A549 (cell line): ENCODE measurements at regions not wholly inside any gene's neighbourhood (a gene's known extent, or its start where the extent isn't known, plus 50 kb on each side); places are given as distances from the start of the nearest gene placed in this dataset.
"Not testable (repeated sequence)": the region's sequence is repeated elsewhere in the genome, so short reads cannot be mapped to it uniquely, and the experiment has no call there.

Experiments used
- ATAC-seq, 2 experiments: fragments of 200-7000 bp in 1 of 2; fragments of >200 bp in 1 of 2; cut with Nextera tagmentation in 1 of 2; cut with Tn5 transposase in 1 of 2; 3 replicates each; pipeline versions ENCODE4 v1.8.0 to v1.9.1; 2018 to 2020; ENCODE audit warnings: mild to moderate bottlenecking in 1 of 2, moderate library complexity in 1 of 2
- CTCF ChIA-PET: fragments of 300-600 bp; sonication (Branson Sonifier 250); formaldehyde crosslinking; extraction: SDS; loops from one replicate; lab custom pipeline; 2021; ENCODE audit warnings: antibody characterized with exemption, inconsistent platforms; lab: Yijun Ruan, JAX
- POLR2A ChIA-PET: fragments of 350-600 bp; formaldehyde crosslinking; extraction: SDS; loops from one replicate; lab custom pipeline; 2021; ENCODE audit warnings: antibody characterized with exemption, inconsistent platforms; lab: Yijun Ruan, JAX
- DNase-seq, 2 experiments: peaks; one replicate each; pipeline versions ENCODE4 v3.0.0 to v3.0.0-alpha.2; 2011 to 2016; ENCODE audit warnings: low read depth in 1 of 2, low spot score in 1 of 2
- FAIRE-seq: peaks from 2 replicates; lab custom pipeline; 2011; peaks lifted over from hg19 to GRCh38; lab: Jason Lieb, UNC
- H3K27ac ChIP-seq, 2 experiments: fragments of >200 bp; sonication (Bioruptor Twin); formaldehyde crosslinking; 3 replicates each; pipeline ENCODE4 v1.5.1; 2016 to 2017
- H3K4me1 ChIP-seq: fragments of >200 bp; sonication (Bioruptor Twin); formaldehyde crosslinking; 3 replicates; pipeline ENCODE4 v1.6.1; 2016
- H3K4me2 ChIP-seq: fragments of >200 bp; sonication (Bioruptor Twin); formaldehyde crosslinking; 3 replicates; pipeline ENCODE4 v1.6.1; 2016
- H3K4me3 ChIP-seq: fragments of >200 bp; sonication (Bioruptor Twin); formaldehyde crosslinking; 3 replicates; pipeline ENCODE4 v1.5.1; 2016
- H3K9me3 ChIP-seq: fragments of >200 bp; sonication (Bioruptor Twin); formaldehyde crosslinking; 3 replicates; pipeline ENCODE4 v1.6.1; 2016
- BCL3 ChIP-seq: fragments of >200 bp; sonication (Bioruptor Twin); formaldehyde crosslinking; IDR thresholded peaks from 3 replicates; pipeline ENCODE4 v1.6.1; 2016
- CBX2 ChIP-seq: fragments of 200-600 bp; sonication (generic); IDR thresholded peaks from 2 replicates; pipeline ENCODE4 v1.6.1; 2016; ENCODE audit warnings: low read depth, mild to moderate bottlenecking, borderline replicate concordance
- CHD4 ChIP-seq: fragments of 200-600 bp; sonication (generic); IDR thresholded peaks from 2 replicates; pipeline ENCODE4 v1.6.1; 2016; ENCODE audit warnings: antibody characterized with exemption, mild to moderate bottlenecking, borderline replicate concordance
- EHMT2 ChIP-seq: fragments of 200-600 bp; sonication (generic); IDR thresholded peaks from 2 replicates; pipeline ENCODE4 v1.6.1; 2016; ENCODE audit warnings: antibody characterized with exemption, low read depth, mild to moderate bottlenecking, moderate library complexity
- ELK1 ChIP-seq: fragments of 150-350 bp; IDR thresholded peaks from 2 replicates; pipeline ENCODE4 v1.6.1; 2014; ENCODE audit warnings: low read depth, mild to moderate bottlenecking, low read length
- FOXS1 ChIP-seq: fragments of 250-450 bp; sonication (Bioruptor Pico); IDR thresholded peaks from 2 replicates; pipeline ENCODE4 v1.5.0; 2020; ENCODE audit warnings: mild to moderate bottlenecking, moderate library complexity
- JUNB ChIP-seq: fragments of >200 bp; sonication (Bioruptor Twin); formaldehyde crosslinking; IDR thresholded peaks from 2 replicates; pipeline ENCODE4 v1.6.1; 2016
- MAX ChIP-seq: IDR thresholded peaks from 2 replicates; pipeline ENCODE4 v1.6.1; 2012
- NFE2L2 ChIP-seq: fragments of 150-350 bp; conservative IDR thresholded peaks from 2 replicates; pipeline ENCODE4 v1.6.1; 2014; ENCODE audit warnings: low read length
- PHF8 ChIP-seq: fragments of 200-600 bp; sonication (generic); IDR thresholded peaks from 2 replicates; pipeline ENCODE4 v1.6.1; 2016; ENCODE audit warnings: low read depth, mild to moderate bottlenecking, antibody characterized with exemption, moderate library complexity, borderline replicate concordance
- RARB ChIP-seq: fragments of 250-450 bp; sonication (Bioruptor Pico); IDR thresholded peaks from 2 replicates; pipeline ENCODE4 v1.8.0; 2021; ENCODE audit warnings: mild to moderate bottlenecking, moderate library complexity
- RCOR1 ChIP-seq: fragments of 150-350 bp; IDR thresholded peaks from 2 replicates; pipeline ENCODE4 v1.6.1; 2014; ENCODE audit warnings: antibody characterized with exemption, low read length, low read depth
- RFX5 ChIP-seq: fragments of 450-650 bp; IDR thresholded peaks from 2 replicates; pipeline ENCODE4 v1.7.1; 2014; ENCODE audit warnings: antibody characterized with exemption, mild to moderate bottlenecking, moderate library complexity
- RNF2 ChIP-seq: fragments of 200-600 bp; sonication (generic); IDR thresholded peaks from 2 replicates; pipeline ENCODE4 v1.6.1; 2016; ENCODE audit warnings: low read depth, mild to moderate bottlenecking, antibody characterized with exemption, moderate library complexity, borderline replicate concordance
- SMC3 ChIP-seq: fragments of >200 bp; sonication (Bioruptor Twin); formaldehyde crosslinking; IDR thresholded peaks from 3 replicates; pipeline ENCODE4 v1.6.1; 2018; ENCODE audit warnings: inconsistent platforms
- SREBF2 ChIP-seq: fragments of 450-650 bp; IDR thresholded peaks from 2 replicates; pipeline ENCODE4 v1.6.1; 2014; ENCODE audit warnings: mild to moderate bottlenecking, moderate library complexity
- ZC3H11A ChIP-seq: fragments of 450-650 bp; IDR thresholded peaks from 2 replicates; pipeline ENCODE4 v1.6.1; 2014; ENCODE audit warnings: antibody characterized with exemption, mild to moderate bottlenecking
- ZSCAN20 ChIP-seq: fragments of 250-450 bp; sonication (Bioruptor Pico); IDR thresholded peaks from 2 replicates; pipeline ENCODE4 v1.8.0; 2022; ENCODE audit warnings: mild to moderate bottlenecking, moderate library complexity
- WGBS: methylation state at CpG from one replicate; pipeline ENCODE4 v1.1.6; 2017; ENCODE audit errors: missing lambda C conversion rate; 5-methylcytosine and 5-hydroxymethylcytosine counted together
- TF ChIP-seq, protein P1 (sequence below): fragments of >200 bp; sonication (Bioruptor Twin); formaldehyde crosslinking; IDR thresholded peaks from 3 replicates; pipeline ENCODE4 v1.5.1; 2016

DNA sequence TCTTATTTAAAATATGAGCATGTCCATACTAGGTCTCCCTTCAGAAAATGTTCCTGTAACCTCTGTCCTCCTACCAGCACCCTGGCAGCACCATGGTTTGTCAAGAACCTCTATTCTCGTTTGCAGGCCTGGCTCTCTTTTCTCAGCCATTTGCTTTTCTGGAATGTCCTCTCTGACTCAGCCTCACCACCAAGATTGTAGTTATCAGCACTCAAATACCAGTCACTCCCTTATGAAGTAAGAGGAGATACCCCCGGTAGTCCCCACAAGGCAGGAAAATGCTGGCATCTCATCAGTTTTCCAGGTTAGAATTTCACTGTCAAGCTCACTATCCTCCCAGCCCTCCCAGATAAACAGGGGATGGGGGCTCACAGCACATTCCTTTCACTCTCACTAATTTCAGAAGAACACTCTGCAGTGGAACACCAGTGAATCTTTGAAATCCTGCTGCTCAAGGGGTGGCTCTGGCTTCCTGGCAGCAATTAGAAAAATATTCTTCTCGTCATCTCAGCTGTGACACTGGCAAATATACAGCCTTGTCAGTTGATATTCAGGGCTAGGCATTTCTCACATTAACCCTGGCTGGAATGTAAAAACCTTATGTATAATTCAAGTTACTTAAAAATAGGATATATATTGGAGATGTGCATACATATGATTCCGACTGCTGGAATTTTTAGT, 129.2 kb downstream of the TBX18 start:
- no peaks in the 10 kb centered on the region for H3K9me3 ChIP-seq
- ChIA-PET CTCF (no interaction called here), POLR2A (no interaction called here)
- FAIRE-seq, result no peak
- ATAC-seq, result peak in 1 of 2 experiments; percentile 43; a peak in 1 of 6 replicates
- H3K27ac ChIP-seq, result no peak overlapping the region
- H3K4me1 ChIP-seq, result no peaks in the 10 kb centered on the region
- no peak overlapping the region for H3K4me2 ChIP-seq
- no peak overlapping the region for H3K4me3 ChIP-seq
- WGBS, result 52% methylated on average over 4 of the region's 4 CpGs
- DNase-seq, result no peak
- no peak for TF ChIP-seq RFX5
- TF ChIP-seq ELK1, result no peak
- TF ChIP-seq RARB (CRISPR knock-in tag), result no peak
- no peak for TF ChIP-seq SREBF2
- TF ChIP-seq BCL3, result no peak
- no peak for TF ChIP-seq PHF8
- no peak for TF ChIP-seq FOXS1 (CRISPR knock-in tag)

GRCh38 chr6:84633771-84634170, 130.6 kb downstream of the TBX18 start:
- 77% methylated on average over 1 of the region's 1 CpG for WGBS
- POLR2A ChIA-PET, result no interaction called here
- DNase-seq, result no peak

GRCh38 chr6:84626527-84626926, 137.9 kb downstream of the TBX18 start:
- H3K4me2 ChIP-seq, ATAC-seq, DNase-seq, H3K27ac ChIP-seq, FAIRE-seq, H3K9me3 ChIP-seq, H3K4me1 ChIP-seq, CTCF ChIA-PET, H3K4me3 ChIP-seq, POLR2A ChIA-PET: not testable (repeated sequence)
- WGBS, result 93% methylated on average over 12 of the region's 14 CpGs

More at GRCh38 chr6:84633771-84634170, 130.6 kb downstream of the TBX18 start:
- FAIRE-seq, result no peak
- H3K4me2 ChIP-seq, result no peak overlapping the region
- TF ChIP-seq CHD4, result no peak
- no peak for TF ChIP-seq RNF2
- TF ChIP-seq EHMT2, result no peak
- no peak for TF ChIP-seq MAX
- TF ChIP-seq RFX5, result no peak
- TF ChIP-seq SMC3, result no peak
- no peak for TF ChIP-seq FOXS1 (CRISPR knock-in tag)
- TF ChIP-seq RARB (CRISPR knock-in tag), result no peak
- TF ChIP-seq, protein P1, sequence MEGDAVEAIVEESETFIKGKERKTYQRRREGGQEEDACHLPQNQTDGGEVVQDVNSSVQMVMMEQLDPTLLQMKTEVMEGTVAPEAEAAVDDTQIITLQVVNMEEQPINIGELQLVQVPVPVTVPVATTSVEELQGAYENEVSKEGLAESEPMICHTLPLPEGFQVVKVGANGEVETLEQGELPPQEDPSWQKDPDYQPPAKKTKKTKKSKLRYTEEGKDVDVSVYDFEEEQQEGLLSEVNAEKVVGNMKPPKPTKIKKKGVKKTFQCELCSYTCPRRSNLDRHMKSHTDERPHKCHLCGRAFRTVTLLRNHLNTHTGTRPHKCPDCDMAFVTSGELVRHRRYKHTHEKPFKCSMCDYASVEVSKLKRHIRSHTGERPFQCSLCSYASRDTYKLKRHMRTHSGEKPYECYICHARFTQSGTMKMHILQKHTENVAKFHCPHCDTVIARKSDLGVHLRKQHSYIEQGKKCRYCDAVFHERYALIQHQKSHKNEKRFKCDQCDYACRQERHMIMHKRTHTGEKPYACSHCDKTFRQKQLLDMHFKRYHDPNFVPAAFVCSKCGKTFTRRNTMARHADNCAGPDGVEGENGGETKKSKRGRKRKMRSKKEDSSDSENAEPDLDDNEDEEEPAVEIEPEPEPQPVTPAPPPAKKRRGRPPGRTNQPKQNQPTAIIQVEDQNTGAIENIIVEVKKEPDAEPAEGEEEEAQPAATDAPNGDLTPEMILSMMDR, result no peak
- TF ChIP-seq ZSCAN20, result no peak
- TF ChIP-seq SREBF2, result no peak
- TF ChIP-seq RCOR1, result no peak
- TF ChIP-seq JUNB, result no peak
- TF ChIP-seq ZC3H11A, result no peak
- no peak for TF ChIP-seq NFE2L2
- TF ChIP-seq CBX2, result no peak
- TF ChIP-seq, all 56 proteins: peak for 0
- no peak for ATAC-seq
- CTCF ChIA-PET, result interaction anchor here (1.2 kb wide), 1 partner anchor 39 kb away, joined by 3 read pairs; no protein-coding TSS in a partner anchor
- Histone ChIP-seq H3K9me3 (no peaks in the 10 kb centered on the region), H3K27ac (no peak overlapping the region), H3K4me3 (no peak overlapping the region), H3K4me1 (no peaks in the 10 kb centered on the region)
